ENCODE measurements at regions not wholly inside any gene's neighbourhood (a gene's known extent, or its start where the extent isn't known, plus 50 kb on each side); places are given as distances from the start of the nearest gene placed in this dataset.
"Not testable (repeated sequence)": the region's sequence is repeated elsewhere in the genome, so short reads cannot be mapped to it uniquely, and the experiment has no call there.

DNA sequence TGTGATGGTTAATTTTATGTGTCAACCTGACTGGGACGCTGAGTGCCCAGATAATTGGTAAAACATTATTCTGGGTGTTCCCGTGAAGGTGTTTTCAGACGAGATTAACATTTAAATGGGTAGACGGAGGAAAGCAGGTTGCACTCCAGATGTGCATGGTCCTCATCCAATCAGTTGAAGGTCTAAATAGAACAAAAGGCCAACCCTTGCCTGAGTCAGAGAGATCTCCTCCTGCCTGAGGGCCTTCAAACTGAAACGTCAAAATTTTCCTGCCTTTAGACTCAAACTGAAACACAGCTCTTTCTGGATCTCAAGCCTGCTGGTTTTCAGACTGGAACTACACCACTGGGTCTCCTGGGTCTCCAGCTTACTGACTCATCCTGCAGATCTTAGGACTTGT lies 73.5 kb downstream of the NPIPA8 start:
- not testable (repeated sequence) for DNase-seq

DNA sequence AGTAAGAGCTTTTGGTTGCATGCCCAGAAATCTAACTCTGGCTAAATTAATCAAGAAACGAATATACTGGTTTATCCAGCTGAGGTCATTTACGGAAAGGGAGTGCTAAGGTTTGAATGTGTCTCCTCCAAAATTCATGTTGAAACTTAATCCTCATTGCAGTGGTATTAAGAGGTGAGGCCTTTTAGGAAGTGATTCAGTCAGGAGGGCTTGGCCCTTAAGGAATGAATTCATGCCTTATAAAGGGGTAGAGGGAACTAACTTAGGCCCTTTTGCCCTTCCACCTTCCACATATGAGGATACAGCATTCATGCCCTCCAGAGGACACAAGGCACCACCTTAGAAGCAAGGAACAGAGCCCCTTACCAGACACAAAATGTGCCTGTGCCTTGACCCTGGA lies 74.7 kb downstream of the NPIPA8 start:
- not testable (repeated sequence) for DNase-seq

DNA sequence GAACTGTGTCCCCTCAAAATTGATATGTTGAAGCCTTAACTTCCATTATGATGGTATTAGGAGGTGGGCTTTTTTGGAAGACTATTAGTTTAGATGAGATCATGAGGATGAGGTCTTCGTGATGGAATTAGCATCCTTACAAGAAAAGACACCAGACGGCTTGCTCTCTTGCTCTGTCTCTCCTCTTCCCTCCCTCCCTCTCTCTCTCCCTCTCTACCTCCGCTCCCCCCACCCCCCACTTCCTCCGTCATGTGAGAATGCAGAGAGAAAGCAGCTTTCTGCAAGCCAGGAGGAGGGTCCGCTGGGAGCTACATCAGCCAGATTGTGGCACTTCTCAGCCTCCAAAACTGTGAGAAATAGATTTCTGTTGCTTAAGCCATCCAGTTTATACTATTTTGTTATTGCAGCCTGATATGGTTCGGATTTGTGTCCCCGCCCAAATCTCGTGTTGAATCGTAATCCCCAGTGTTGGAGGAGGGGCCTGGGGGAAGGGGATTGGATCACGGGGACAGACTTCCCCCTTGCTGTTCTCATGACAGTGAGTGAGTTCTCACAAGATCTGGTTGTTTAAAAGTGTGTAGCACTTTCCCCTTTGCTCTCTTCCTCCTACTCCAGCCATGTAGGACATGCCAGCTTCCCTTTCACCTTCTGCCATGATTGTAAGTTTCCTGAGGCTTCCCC lies 76.9 kb downstream of the NPIPA8 start:
- DNase-seq, result not testable (repeated sequence)

DNA sequence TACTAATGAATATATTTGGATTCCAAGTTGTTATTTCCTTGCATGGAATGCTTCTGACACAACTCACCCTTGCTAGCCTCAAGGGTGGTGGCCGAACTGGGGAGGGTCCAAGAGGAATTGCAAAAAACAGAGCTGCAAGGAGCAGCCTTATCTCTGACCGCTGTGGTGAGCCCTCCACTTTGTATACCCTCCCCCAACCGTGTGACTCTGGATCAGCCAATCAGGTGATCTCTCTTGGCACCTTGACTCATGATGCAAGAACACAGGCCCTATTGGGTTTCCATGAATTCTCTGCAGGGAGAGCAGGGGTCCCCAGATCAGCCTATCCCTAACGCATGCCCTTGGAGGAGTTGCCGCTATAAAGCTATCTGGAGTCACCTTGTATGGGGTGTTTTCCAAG lies 83.6 kb downstream of the NPIPA8 start:
- DNase-seq, result not testable (repeated sequence)

DNA sequence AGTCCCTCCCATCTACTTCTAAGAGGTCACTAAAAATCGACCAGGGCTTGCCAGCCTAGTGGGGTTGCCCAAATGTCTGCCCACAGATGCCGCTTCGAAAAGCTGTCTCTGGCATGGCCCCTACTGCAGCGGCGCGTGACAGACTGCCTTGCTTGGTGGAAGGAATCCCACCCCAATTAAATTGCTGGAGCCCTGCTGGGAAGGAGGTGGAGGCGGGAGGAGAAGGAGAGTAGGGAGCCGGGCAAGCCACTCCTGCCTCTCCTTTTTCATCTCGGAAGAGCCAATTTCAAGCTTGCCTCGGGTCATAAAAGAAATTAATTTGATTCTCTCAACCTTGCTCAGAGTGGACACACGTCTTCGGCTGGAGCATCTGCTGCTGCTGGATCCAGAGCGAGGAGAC lies 106.0 kb downstream of the NPIPA8 start:
- not testable (repeated sequence) for DNase-seq

DNA sequence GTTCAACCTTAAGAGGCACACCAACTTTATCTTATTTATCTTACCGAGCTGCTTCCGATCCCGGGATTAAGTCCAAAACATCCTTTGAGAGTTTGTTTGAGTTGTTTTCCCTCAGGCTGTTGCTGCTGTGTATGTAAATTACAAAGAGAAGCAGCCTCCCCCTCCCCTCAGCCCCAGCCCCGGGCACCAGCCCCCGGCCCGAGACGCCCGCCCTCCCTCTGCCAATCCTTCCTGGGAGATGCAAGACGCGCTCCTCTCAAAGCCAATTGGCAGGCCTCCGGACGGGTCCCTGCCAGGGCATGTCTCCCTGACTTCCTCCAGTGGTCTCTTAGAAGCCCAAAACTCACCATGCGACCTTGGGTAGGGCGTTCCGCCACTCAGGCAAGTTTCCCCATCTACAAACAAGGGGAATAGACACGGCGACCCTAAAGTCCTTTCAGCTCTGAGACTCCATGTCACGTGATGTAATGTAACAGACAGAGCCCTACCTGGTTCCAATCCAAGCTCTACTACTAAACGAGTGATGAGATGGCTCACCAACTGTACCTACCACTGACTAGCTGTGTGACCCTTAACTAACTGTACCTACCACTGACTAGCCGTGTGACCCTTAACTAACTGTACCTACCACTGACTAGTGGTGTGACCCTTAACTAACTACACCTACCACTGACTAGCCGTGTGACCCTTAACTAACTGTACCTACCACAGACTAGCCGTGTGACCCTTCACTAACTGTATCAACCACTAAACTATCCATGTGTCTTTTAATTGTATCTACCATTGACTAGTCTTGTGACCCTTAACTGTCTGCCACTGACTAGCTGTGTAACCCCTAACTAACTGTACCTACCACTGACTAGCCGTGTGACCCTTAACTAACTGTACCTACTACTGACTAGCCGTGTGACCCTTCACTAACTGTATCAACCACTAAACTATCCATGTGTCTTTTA lies 114.2 kb downstream of the NPIPA8 start:
- DNase-seq, result not testable (repeated sequence)

DNA sequence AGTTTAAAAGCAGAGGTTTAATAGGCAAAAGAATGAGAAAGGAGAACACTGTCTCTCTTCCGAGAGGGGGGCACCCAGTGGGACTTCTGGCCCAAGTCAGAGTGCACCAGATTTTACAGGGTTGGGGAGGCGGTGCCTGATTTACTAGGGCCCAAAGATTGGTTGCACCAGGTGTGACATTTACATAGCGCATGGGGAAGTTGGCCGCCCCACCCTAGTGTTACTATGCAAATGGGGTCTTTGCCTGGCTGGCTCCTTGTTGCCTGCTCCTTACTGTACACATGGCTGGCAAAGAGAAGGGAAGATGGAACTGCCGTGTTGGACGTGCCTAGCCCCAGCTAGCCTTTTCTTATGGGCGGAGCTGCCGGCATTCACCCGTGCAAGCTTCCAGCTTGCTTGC lies 118.8 kb downstream of the NPIPA8 start:
- DNase-seq, result not testable (repeated sequence)

DNA sequence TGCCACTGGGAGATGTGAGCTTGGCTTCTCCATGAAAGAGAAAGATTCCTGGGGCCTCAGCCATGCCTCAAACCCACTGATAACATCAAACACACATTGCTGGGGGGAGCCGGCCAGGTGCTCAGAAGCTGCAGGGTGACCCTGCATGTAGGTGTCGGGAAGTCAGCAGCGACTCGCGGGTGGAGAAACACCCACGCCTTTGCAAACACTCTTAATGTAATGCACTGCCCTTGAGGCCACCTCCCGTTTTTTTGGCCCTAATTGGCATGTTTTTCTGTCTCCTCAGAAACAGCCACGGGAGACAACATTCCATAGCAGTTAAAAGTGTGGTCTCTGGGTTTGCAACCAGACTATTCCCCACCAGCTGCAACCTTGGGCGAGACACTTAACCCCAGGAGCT lies 119.7 kb downstream of the NPIPA8 start:
- not testable (repeated sequence) for DNase-seq

DNA sequence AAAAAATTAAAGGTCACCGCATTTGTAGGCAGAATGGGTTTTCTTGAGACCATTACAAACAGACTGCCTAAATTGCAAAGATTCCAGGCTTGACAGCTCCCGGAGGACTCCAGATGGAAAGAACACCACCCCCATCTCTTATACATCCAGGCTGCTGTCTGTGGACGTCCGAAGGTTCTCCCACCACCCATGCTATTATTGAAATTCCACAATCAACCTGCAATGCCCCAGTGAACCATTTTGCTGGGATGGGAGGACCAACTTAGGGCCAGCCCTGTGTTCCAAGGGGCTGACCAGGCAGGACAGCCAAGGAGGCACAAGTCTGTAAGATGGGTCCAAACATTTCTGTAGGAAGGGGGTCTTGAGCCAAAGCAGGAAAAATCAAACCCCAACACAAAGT lies 122.7 kb downstream of the NPIPA8 start:
- DNase-seq, result not testable (repeated sequence)

DNA sequence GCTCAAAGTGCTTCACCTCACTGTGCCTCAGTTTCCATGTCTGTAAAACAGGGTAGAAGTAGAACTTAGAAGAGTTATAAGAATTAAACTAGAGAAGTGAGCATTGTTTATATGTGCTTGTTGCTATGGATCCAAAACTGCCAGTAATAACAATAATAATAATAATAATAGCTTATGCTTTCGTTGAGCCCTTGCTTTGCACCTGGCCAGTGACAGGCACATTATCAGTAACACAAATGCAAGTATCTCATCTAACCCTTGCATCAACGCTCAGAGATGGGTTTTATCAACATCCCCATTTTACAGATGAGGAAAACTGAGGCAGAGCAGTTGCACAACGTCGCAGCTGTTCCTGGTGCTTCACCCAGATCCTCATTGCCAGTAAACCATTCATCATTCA lies 125.0 kb downstream of the NPIPA8 start:
- DNase-seq, result not testable (repeated sequence)

DNA sequence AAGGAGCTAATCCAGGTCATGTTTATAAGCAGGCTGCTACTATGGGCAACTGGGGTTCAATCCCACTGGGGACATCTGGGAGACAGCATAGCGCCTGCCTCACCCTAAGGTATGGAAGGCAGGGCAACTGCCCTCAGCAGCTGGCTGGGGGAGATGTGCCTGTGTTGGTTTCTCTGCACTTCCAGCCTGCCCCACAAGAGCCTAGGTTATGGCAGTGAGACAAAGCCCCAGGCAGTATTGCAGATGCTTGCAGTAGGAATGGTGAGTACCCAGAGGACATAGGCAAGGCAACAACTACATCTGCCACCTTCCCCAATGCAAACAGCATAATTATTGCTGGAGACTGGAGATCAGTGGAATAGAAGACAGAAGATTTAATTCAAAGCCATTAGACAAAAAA lies 131.8 kb downstream of the NPIPA8 start:
- DNase-seq, result not testable (repeated sequence)

DNA sequence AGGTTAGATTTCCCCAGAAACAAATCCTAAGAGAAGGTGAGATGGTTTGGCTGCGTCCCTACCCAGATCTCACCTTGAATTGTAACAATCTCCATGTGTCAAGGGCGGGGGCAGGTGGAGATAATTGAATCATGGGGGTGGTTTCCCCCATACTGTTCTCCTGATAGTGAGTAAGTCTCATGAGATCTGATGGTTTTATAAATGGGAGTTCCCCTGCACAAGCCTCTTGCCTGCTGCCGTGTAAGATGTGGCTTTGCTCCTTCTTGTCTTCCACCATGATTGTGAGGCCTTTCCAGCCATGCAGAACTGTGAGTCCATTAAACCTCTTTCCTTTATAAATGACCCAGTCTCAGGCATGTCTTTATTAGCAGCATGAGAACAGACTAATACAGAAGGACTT lies 132.2 kb downstream of the NPIPA8 start:
- not testable (repeated sequence) for DNase-seq

DNA sequence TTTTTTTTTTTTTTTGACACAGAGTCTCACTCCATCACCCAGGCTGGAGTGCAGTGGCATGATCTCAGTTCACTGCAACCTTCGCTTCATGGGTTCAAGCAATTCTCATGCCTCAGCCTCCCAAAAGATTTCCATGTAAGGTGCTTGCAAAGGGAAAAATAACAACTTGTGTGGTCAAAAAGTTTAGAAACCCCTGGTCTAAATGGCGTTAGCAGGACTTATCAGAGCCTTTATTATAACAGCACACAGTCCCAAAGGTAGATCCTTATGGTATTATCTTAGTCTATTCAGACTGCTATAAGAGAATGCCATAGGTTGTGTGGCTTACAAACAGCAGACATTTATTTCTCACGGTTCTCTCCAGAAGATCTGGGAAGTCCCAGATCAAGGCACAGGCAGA lies 135.0 kb downstream of the NPIPA8 start:
- not testable (repeated sequence) for DNase-seq

DNA sequence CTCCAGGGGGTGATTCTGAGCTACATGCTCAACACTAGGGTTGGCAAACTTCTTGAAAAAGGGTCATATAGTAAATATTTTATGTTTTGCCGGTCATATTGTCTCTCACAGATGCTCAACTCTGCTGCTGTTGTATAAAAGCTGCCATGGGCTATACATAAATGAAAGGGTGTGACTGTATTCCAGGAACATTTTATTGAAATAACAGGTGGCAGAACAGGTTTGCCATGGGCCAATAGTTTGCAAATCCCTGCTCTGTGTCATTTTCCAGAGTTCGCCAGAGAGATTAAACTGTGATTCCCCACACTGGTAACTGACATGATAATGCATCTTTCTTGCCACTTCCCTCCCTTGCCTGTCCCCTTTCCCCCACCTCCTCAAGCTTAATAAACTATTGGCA lies 144.1 kb downstream of the NPIPA8 start:
- DNase-seq, result not testable (repeated sequence)

DNA sequence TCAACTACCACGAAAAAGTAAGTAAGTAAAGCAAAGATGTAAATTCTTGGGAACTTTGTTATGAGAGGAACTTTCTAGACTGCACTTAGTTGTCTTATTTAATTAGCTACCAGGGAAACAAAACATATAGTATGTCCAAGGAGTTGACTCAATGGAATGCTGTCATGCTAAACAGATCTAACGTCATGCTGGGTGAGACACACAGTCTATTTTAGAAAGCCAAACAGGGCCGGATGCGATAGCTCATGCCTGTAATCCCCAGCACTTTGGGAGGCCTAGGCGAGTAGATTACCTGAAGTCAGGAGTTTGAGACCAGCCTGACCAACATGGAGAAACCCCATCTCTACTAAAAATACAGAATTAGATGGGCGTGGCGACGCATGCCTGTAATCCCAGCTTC lies 146.4 kb downstream of the NPIPA8 start:
- DNase-seq, result not testable (repeated sequence)

DNA sequence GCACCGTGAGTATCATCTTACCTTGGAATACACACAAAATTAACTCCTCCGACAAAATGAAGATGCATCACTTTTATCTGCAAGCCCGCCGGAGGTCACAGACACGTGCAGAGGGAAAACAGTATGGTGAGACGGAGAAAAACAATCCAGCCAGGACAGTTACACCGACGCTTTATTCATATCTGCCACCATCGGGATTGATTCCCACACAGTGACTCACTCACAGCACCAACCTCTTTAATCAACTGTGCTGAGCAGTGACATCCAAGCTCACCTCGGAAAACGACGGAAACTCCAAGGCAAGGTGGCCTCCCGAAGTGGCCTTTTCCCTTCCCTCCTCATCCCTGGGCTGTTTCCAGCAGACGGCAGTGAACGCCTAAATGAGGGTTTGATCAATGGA lies 151.8 kb downstream of the NPIPA8 start:
- not testable (repeated sequence) for DNase-seq

DNA sequence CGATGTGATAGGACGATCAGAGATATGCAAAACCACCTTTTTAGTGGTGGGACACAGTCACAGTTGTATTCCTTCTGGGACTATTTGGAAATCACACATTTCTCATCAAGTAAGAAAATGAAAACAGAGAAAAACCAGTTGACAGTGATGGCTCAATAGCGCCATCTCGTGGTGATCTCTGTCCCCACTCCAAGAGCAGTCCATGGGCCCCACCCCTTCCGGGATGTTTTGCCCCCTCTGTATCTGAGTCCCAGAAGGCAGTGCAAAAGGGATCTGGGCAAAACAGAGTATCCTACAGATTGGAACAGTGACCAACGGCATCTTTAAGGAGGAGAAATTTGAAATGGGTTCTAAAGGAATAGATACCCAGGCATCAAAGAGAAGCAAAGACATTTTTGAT lies 155.5 kb downstream of the NPIPA8 start:
- peak; percentile 23 for DNase-seq

DNA sequence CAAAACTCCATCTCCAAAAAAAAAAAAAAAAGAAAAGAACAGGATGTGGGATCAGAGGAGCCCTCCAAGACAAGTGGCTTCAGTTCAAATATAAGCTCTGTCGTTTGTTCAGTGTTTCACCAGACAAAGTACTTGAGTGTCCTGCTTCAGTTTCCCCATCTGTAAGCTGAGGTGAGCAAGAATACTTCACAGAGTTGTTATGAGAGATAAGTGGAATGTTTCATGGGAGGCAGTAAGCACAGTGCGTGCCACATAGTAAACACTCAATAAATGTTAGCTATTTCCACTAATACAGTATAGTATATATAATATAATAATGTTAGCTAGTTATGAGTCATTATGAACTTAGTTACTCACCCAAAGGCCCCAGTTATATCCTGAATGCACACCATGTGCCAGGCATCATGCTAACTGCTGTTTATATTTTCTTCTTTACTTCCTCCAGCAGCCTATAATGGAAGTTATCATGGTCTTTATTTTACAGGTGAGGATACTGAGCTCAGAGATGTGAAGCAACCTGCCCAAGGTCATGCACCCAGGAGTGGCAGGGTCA lies 162.5 kb downstream of the NPIPA8 start:
- peak; percentile 90 for DNase-seq

DNA sequence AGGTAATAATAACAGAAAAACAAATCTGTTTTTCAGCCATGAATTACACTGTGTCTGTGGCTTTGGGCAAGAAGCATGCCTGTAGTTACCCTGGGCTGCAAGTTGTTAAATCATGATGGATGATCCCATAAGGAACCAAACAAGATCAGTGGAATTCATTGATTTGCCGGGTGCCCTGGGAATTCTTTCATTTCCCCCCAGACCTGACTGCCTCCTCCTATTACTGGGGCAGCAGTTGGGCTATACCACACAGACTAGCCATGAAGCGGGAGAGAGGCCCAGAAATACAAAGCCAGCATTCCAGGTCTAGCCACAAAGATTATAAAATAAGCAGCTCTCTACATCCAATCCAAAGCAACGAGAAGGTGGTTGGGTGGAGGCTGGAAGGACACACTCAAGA lies 174.2 kb downstream of the NPIPA8 start:
- DNase-seq, result not testable (repeated sequence)

DNA sequence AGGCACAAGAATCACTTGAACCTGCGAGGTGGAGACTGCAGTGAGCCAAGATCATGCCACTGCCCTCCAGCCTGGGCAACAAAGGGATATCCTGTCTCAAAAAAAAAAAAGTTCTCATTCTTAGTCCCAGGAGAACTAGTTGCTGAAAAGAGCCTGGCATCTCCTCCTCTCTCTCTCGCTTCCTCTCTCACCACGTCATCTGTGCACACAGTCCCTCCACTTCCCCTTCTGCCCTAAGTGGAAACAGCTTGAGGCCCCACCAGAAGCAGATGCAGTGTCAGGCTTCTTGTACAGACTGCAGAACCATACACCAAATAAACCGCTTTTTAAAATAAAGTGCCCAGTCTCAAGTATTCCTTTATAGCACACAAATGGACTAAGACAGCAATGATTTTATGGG lies 175.3 kb downstream of the NPIPA8 start:
- not testable (repeated sequence) for DNase-seq

DNA sequence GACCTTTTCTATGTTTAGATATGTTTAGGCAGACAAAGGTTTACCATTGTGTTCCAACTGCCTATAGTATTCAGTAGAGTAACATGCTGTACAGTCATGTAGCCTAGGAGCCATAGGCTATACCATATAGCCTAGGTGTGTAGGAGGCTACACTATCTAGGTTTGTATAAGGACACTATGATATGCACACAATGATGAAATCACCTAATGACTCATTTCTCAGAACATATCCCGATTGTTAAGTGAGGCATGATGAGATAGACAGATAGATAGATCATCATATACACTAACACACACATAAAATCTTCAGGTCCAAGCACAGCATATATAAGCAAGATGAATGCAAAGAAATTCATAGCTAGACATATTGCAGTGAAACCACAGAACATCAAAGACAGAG lies 177.4 kb downstream of the NPIPA8 start:
- DNase-seq, result not testable (repeated sequence)

DNA sequence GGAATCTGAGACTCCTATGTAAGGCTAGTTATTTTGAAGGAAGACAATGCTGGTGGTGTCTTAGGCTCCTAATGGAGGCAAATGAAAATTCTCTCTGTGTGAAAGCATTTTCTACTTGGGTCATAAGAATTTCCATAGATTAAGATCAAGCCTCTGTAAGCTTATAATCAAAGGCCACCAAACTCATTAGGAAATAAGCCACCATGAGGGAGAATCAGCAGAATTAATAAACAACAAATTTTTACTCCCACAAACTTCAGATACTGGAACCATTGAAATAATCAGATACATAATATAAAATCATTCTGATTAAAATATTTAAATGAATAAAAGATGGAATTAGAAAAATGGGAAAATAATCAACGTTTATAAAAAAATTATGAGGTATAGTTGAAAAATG lies 178.7 kb downstream of the NPIPA8 start:
- not testable (repeated sequence) for DNase-seq

DNA sequence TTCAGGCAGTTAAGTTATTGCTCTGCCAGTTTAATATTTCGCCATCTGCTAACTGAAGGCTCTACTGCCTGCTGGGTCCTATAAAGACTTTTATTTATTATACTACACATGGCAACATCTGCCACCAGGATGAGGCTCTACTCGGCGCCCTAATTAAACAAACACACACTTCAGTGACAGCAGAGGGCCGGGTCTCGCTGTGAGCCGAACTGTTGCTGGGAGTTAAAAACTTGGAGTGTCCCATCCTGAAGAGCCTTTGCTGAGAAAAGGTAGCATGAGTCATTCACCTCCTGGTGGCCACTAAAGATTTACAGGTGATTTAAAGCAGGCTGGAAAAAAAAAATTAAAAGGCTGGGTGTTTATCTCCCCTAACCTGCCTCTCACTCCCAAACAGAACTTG lies 183.7 kb downstream of the NPIPA8 start:
- not testable (repeated sequence) for DNase-seq

DNA sequence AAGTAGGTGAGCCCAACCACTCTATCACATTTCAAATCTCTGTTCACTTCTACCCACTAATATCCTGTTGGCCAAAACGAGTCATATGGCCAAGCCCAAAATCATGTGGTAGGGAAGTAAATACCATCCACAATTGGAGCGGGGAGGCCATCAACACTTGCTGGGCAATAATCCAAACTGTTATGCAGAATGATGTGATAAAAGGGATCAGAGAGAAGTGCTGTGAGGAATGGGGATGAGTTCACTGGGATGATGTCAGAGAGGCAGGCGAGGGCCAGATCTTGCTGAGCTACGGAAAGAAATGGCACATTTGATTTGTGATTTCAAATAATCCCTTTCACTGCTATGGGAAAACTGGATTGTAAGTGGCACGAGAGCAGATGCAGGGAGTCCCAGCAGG lies 188.4 kb downstream of the NPIPA8 start:
- DNase-seq, result not testable (repeated sequence)
